ENCODE measurements at regions not wholly inside any gene's neighbourhood (a gene's known extent, or its start where the extent isn't known, plus 50 kb on each side); places are given as distances from the start of the nearest gene placed in this dataset.

DNA sequence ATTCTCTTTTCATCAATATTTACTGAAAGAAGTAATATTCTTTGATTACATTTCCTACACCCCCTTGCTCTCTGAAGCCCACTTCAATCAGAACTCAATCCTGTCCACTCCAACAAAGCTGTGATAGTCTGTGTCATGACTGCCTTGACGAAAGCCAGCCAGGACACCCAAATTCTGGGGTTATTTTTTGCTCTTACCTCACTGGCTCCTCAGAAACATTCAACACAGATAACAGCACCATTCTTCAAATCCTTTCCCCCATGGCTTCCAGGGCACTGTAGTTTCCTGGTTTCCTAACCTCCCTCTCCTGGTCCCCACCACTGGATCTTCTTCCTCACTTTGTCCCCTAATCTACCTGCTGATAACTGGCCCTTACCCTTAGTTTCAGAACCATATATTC lies 106.1 kb upstream of the FER start:
- POLR2A ChIA-PET: no interaction called here
- no peaks in the 10 kb centered on the region for H3K36me3 ChIP-seq (ENCODE audit: control insufficient read depth in 2 of 2, insufficient read depth in 1 of 2, low read length in 2 of 2)
- TF ChIP-seq ZBTB48 (tag by site-specific recombination; IDR thresholded peaks at IDR 0.05): no peak
- TF ChIP-seq ZNF132 (tag by site-specific recombination; IDR thresholded peaks at IDR 0.05; ENCODE audit: borderline replicate concordance): no peak
- no peak for TF ChIP-seq ZNF558 (tag by site-specific recombination; IDR thresholded peaks at IDR 0.05)
- TF ChIP-seq, protein P1, sequence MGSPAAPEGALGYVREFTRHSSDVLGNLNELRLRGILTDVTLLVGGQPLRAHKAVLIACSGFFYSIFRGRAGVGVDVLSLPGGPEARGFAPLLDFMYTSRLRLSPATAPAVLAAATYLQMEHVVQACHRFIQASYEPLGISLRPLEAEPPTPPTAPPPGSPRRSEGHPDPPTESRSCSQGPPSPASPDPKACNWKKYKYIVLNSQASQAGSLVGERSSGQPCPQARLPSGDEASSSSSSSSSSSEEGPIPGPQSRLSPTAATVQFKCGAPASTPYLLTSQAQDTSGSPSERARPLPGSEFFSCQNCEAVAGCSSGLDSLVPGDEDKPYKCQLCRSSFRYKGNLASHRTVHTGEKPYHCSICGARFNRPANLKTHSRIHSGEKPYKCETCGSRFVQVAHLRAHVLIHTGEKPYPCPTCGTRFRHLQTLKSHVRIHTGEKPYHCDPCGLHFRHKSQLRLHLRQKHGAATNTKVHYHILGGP (tag by site-specific recombination; IDR thresholded peaks at IDR 0.05): no peak
- no peak for TF ChIP-seq YY1 (tag by site-specific recombination; IDR thresholded peaks at IDR 0.05)
- TF ChIP-seq ZNF350 (tag by site-specific recombination; IDR thresholded peaks at IDR 0.05): no peak
- no peak for TF ChIP-seq ZNF239 (tag by site-specific recombination; IDR thresholded peaks at IDR 0.05)
- no peak for TF ChIP-seq ZNF544 (tag by site-specific recombination; IDR thresholded peaks at IDR 0.05)
- no peak for TF ChIP-seq ZNF654 (tag by site-specific recombination; IDR thresholded peaks at IDR 0.05; ENCODE audit: low read depth)
- no peak for TF ChIP-seq REPIN1 (tag by site-specific recombination; IDR thresholded peaks at IDR 0.05; ENCODE audit: low read depth)
- no peak for TF ChIP-seq ZNF585B (tag by site-specific recombination; IDR thresholded peaks at IDR 0.05)
- no peak for TF ChIP-seq ZNF549 (tag by site-specific recombination; IDR thresholded peaks at IDR 0.05)
- no peak for TF ChIP-seq ZFP41 (tag by site-specific recombination; IDR thresholded peaks at IDR 0.05; ENCODE audit: borderline replicate concordance)
- H3K27ac ChIP-seq (ENCODE audit: extremely low read depth, low read depth, low read length): no peak overlapping the region
- no peaks in the 10 kb centered on the region for H3K9me3 ChIP-seq (ENCODE audit: control insufficient read depth, insufficient read depth, low read depth, low read length)
- CTCF ChIA-PET: interaction anchor here (0.5 to 2.9 kb wide), 24 partner anchors 9 to 1432 kb away, joined by 3 to 19 read pairs (median 4); no protein-coding TSS in a partner anchor
- no peak overlapping the region for H3K4me3 ChIP-seq (ENCODE audit: low read depth, low read length)
- no peaks in the 10 kb centered on the region for H3K4me1 ChIP-seq (ENCODE audit: control insufficient read depth, insufficient read depth, low read length)

DNA sequence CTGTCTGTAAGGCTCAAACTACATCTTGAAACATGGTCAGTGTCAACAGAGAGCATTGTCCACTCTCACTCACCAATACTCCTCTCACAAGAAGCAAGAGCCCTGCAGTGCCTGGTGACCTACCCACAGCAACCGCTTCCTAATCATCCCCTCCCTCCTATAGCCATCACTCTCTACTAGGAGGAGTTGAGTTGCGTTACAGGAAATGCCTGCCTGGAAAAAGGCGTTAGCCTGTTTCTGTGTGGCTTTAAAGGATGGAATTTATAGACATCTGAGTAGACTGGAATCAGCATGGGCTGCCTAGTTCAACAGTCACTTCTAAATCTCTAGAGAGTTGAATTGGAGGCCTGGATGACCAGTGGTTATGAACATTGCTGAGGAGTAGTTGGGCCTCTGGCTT lies 108.3 kb upstream of the FER start:
- H3K4me1 ChIP-seq (ENCODE audit: control insufficient read depth, insufficient read depth, low read length): no peaks in the 10 kb centered on the region
- ChIA-PET POLR2A (no interaction called here), CTCF (interaction anchor here (1.0 kb wide), 1 partner anchor 23 kb away, joined by 3 read pairs; no protein-coding TSS in a partner anchor)
- TF ChIP-seq ZNF48 (tag by site-specific recombination; IDR thresholded peaks at IDR 0.05): no peak
- TF ChIP-seq ZNF157 (tag by site-specific recombination; IDR thresholded peaks at IDR 0.05): no peak
- no peaks in the 10 kb centered on the region for H3K9me3 ChIP-seq (ENCODE audit: control insufficient read depth, insufficient read depth, low read depth, low read length)
- H3K36me3 ChIP-seq (ENCODE audit: control insufficient read depth in 2 of 2, insufficient read depth in 1 of 2, low read length in 2 of 2): no peaks in the 10 kb centered on the region
- H3K27ac ChIP-seq (ENCODE audit: extremely low read depth, low read depth, low read length): no peak overlapping the region
- H3K4me3 ChIP-seq (ENCODE audit: low read depth, low read length): no peak overlapping the region

DNA sequence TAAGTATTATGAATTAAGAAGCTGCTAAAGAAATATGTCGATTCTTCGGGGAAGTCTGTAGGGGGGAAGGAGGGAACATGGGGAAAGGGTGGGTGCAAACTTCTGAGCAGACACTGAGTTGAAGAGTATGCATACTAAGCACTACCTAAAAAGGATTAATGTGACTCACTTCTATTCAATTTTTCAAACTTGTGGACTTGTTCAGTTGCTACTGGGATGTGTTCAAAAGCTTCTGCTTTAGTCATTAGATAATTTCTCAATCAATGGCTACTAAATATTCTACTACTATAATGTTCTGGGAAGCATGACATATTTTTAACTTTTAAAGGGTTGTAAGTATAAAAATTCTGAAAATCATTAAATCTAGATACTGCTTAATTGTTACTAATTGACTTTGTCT lies 109.7 kb upstream of the FER start:
- ChIA-PET POLR2A (no interaction called here), CTCF (interaction anchor here (0.7 kb wide), 1 partner anchor 350 kb away, joined by 3 read pairs; no protein-coding TSS in a partner anchor)
- Histone ChIP-seq H3K9me3 (ENCODE audit: control insufficient read depth, insufficient read depth, low read depth, low read length) (no peaks in the 10 kb centered on the region), H3K36me3 (ENCODE audit: control insufficient read depth in 2 of 2, insufficient read depth in 1 of 2, low read length in 2 of 2) (no peaks in the 10 kb centered on the region), H3K27ac (ENCODE audit: extremely low read depth, low read depth, low read length) (no peak overlapping the region), H3K4me1 (ENCODE audit: control insufficient read depth, insufficient read depth, low read length) (no peaks in the 10 kb centered on the region), H3K4me3 (ENCODE audit: low read depth, low read length) (no peak overlapping the region)
- TF ChIP-seq, protein P2, sequence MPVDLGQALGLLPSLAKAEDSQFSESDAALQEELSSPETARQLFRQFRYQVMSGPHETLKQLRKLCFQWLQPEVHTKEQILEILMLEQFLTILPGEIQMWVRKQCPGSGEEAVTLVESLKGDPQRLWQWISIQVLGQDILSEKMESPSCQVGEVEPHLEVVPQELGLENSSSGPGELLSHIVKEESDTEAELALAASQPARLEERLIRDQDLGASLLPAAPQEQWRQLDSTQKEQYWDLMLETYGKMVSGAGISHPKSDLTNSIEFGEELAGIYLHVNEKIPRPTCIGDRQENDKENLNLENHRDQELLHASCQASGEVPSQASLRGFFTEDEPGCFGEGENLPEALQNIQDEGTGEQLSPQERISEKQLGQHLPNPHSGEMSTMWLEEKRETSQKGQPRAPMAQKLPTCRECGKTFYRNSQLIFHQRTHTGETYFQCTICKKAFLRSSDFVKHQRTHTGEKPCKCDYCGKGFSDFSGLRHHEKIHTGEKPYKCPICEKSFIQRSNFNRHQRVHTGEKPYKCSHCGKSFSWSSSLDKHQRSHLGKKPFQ (tag by site-specific recombination; IDR thresholded peaks at IDR 0.05): no peak
- no peak for TF ChIP-seq ZNF768 (tag by site-specific recombination; IDR thresholded peaks at IDR 0.05)
- TF ChIP-seq, protein P3, sequence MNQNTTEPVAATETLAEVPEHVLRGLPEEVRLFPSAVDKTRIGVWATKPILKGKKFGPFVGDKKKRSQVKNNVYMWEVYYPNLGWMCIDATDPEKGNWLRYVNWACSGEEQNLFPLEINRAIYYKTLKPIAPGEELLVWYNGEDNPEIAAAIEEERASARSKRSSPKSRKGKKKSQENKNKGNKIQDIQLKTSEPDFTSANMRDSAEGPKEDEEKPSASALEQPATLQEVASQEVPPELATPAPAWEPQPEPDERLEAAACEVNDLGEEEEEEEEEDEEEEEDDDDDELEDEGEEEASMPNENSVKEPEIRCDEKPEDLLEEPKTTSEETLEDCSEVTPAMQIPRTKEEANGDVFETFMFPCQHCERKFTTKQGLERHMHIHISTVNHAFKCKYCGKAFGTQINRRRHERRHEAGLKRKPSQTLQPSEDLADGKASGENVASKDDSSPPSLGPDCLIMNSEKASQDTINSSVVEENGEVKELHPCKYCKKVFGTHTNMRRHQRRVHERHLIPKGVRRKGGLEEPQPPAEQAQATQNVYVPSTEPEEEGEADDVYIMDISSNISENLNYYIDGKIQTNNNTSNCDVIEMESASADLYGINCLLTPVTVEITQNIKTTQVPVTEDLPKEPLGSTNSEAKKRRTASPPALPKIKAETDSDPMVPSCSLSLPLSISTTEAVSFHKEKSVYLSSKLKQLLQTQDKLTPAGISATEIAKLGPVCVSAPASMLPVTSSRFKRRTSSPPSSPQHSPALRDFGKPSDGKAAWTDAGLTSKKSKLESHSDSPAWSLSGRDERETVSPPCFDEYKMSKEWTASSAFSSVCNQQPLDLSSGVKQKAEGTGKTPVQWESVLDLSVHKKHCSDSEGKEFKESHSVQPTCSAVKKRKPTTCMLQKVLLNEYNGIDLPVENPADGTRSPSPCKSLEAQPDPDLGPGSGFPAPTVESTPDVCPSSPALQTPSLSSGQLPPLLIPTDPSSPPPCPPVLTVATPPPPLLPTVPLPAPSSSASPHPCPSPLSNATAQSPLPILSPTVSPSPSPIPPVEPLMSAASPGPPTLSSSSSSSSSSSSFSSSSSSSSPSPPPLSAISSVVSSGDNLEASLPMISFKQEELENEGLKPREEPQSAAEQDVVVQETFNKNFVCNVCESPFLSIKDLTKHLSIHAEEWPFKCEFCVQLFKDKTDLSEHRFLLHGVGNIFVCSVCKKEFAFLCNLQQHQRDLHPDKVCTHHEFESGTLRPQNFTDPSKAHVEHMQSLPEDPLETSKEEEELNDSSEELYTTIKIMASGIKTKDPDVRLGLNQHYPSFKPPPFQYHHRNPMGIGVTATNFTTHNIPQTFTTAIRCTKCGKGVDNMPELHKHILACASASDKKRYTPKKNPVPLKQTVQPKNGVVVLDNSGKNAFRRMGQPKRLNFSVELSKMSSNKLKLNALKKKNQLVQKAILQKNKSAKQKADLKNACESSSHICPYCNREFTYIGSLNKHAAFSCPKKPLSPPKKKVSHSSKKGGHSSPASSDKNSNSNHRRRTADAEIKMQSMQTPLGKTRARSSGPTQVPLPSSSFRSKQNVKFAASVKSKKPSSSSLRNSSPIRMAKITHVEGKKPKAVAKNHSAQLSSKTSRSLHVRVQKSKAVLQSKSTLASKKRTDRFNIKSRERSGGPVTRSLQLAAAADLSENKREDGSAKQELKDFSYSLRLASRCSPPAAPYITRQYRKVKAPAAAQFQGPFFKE (tag by site-specific recombination; IDR thresholded peaks at IDR 0.05; ENCODE audit: borderline replicate concordance): no peak
- no peak for TF ChIP-seq ZNF530 (tag by site-specific recombination; IDR thresholded peaks at IDR 0.05; ENCODE audit: low read depth)
- TF ChIP-seq, protein P4, sequence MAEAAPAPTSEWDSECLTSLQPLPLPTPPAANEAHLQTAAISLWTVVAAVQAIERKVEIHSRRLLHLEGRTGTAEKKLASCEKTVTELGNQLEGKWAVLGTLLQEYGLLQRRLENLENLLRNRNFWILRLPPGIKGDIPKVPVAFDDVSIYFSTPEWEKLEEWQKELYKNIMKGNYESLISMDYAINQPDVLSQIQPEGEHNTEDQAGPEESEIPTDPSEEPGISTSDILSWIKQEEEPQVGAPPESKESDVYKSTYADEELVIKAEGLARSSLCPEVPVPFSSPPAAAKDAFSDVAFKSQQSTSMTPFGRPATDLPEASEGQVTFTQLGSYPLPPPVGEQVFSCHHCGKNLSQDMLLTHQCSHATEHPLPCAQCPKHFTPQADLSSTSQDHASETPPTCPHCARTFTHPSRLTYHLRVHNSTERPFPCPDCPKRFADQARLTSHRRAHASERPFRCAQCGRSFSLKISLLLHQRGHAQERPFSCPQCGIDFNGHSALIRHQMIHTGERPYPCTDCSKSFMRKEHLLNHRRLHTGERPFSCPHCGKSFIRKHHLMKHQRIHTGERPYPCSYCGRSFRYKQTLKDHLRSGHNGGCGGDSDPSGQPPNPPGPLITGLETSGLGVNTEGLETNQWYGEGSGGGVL (tag by site-specific recombination; IDR thresholded peaks at IDR 0.05): no peak
- TF ChIP-seq ZNF23 (tag by site-specific recombination; IDR thresholded peaks at IDR 0.05; ENCODE audit: borderline replicate concordance): no peak
- TF ChIP-seq ZNF132 (tag by site-specific recombination; IDR thresholded peaks at IDR 0.05; ENCODE audit: borderline replicate concordance): no peak
- TF ChIP-seq ZNF341 (tag by site-specific recombination; IDR thresholded peaks at IDR 0.05; ENCODE audit: low read depth): no peak
- no peak for TF ChIP-seq ZNF37A (tag by site-specific recombination; IDR thresholded peaks at IDR 0.05)
